HEK293 (cell line): ENCODE measurements at regions not wholly inside any gene's neighbourhood (a gene's known extent, or its start where the extent isn't known, plus 50 kb on each side); places are given as distances from the start of the nearest gene placed in this dataset.
A peak's percentile ranks its signal among the peaks of the same experiment; 100 is the strongest.

ENCODE experiments used
- CTCF ChIA-PET: fragments of 350-600 bp; formaldehyde crosslinking; extraction: SDS; loops from one replicate; lab custom pipeline; 2021; ENCODE audit warnings: antibody characterized with exemption; lab: Yijun Ruan, JAX
- POLR2A ChIA-PET: fragments of 300-600 bp; formaldehyde crosslinking; extraction: SDS; loops from one replicate; lab custom pipeline; 2020; ENCODE audit warnings: antibody characterized with exemption, inconsistent platforms; lab: Yijun Ruan, JAX
- H3K27ac ChIP-seq: fragments of 200-500 bp; sonication (Bioruptor generic); 2 replicates; pipeline ENCODE4 v1.5.1; 2014; ENCODE audit warnings: low read depth, low read length, control low read depth, inconsistent platforms; ENCODE audit errors: extremely low read depth
- H3K36me3 ChIP-seq, 2 experiments: fragments of 200-500 bp in 1 of 2; sonication (Bioruptor generic) in 1 of 2; 1 replicate in 1 of 2; 2 replicates in 1 of 2; pipeline ENCODE4 v1.5.1; 2014 to 2017; ENCODE audit warnings: inconsistent platforms in 2 of 2, low read length in 2 of 2; ENCODE audit not compliant: control insufficient read depth in 2 of 2, insufficient read depth in 1 of 2
- H3K4me1 ChIP-seq: fragments of 200-500 bp; sonication (Bioruptor generic); 2 replicates; pipeline ENCODE4 v1.5.1; 2014; ENCODE audit warnings: mild to moderate bottlenecking, low read length, inconsistent platforms; ENCODE audit not compliant: control insufficient read depth, insufficient read depth
- H3K4me3 ChIP-seq: 2 replicates; pipeline ENCODE4 v1.5.1; 2011; ENCODE audit warnings: low read depth, mild to moderate bottlenecking, control low read depth, low read length, moderate library complexity
- H3K9me3 ChIP-seq: fragments of 200-500 bp; sonication (Bioruptor generic); 2 replicates; pipeline ENCODE4 v1.5.1; 2014; ENCODE audit warnings: low read depth, low read length, inconsistent platforms; ENCODE audit not compliant: control insufficient read depth, insufficient read depth
- HOXC10 ChIP-seq: sonication (generic); formaldehyde crosslinking; IDR thresholded peaks from 2 replicates; pipeline ENCODE4 v1.8.1; 2023; ENCODE audit warnings: mild to moderate bottlenecking, missing genetic modification reagents
- KLF9 ChIP-seq: fragments of 450-650 bp; formaldehyde crosslinking; IDR thresholded peaks from 2 replicates; pipeline ENCODE4 v1.5.1; 2016; ENCODE audit warnings: missing biosample characterization, missing genetic modification characterization, low read depth
- PRDM1 ChIP-seq: fragments of 450-650 bp; formaldehyde crosslinking; IDR thresholded peaks from 2 replicates; pipeline ENCODE4; 2016; ENCODE audit warnings: missing biosample characterization, missing genetic modification characterization
- SETDB1 ChIP-seq: IDR thresholded peaks from one replicate; pipeline ENCODE4 v1.6.1; 2017; ENCODE audit warnings: mild to moderate bottlenecking, low read length, moderate library complexity, mixed read lengths; ENCODE audit not compliant: insufficient read length
- TRIM28 ChIP-seq: IDR thresholded peaks from 2 replicates; pipeline ENCODE4 v1.6.1; 2011; ENCODE audit warnings: low read length, control low read depth, borderline replicate concordance
- ZNF133 ChIP-seq: fragments of 450-650 bp; formaldehyde crosslinking; IDR thresholded peaks from 2 replicates; pipeline ENCODE4 v1.5.1; 2016; ENCODE audit warnings: missing biosample characterization, missing genetic modification characterization
- ZNF138 ChIP-seq: fragments of 450-650 bp; formaldehyde crosslinking; IDR thresholded peaks from 2 replicates; pipeline ENCODE4 v1.5.1; 2016; ENCODE audit warnings: missing biosample characterization, missing genetic modification characterization, borderline replicate concordance
- ZNF140 ChIP-seq: fragments of 450-650 bp; formaldehyde crosslinking; IDR thresholded peaks from 2 replicates; pipeline ENCODE4 v1.5.1; 2016; ENCODE audit warnings: missing biosample characterization, missing genetic modification characterization
- ZNF221 ChIP-seq: fragments of 450-650 bp; formaldehyde crosslinking; IDR thresholded peaks from 2 replicates; pipeline ENCODE4 v1.5.1; 2017; ENCODE audit warnings: missing biosample characterization, missing genetic modification characterization, borderline replicate concordance
- ZNF292 ChIP-seq: fragments of 450-650 bp; formaldehyde crosslinking; IDR thresholded peaks from 2 replicates; pipeline ENCODE4 v1.5.1; 2016; ENCODE audit warnings: low read depth, missing biosample characterization, missing genetic modification characterization, borderline replicate concordance
- ZNF394 ChIP-seq: fragments of 450-650 bp; formaldehyde crosslinking; IDR thresholded peaks from 2 replicates; pipeline ENCODE4 v1.5.1; 2016; ENCODE audit warnings: missing biosample characterization, missing genetic modification characterization, mild to moderate bottlenecking, moderate library complexity, borderline replicate concordance
- ZNF423 ChIP-seq: fragments of 450-650 bp; formaldehyde crosslinking; IDR thresholded peaks from 2 replicates; pipeline ENCODE4 v1.5.1; 2016; ENCODE audit warnings: missing biosample characterization, missing genetic modification characterization
- ZNF514 ChIP-seq: fragments of 450-650 bp; formaldehyde crosslinking; IDR thresholded peaks from 2 replicates; pipeline ENCODE4 v1.5.1; 2016; ENCODE audit warnings: missing biosample characterization, missing genetic modification characterization
- ZNF518A ChIP-seq: fragments of 450-650 bp; formaldehyde crosslinking; conservative IDR thresholded peaks from 2 replicates; pipeline ENCODE4 v1.5.1; 2016; ENCODE audit warnings: low read depth, missing biosample characterization, missing genetic modification characterization
- ZNF529 ChIP-seq: fragments of 450-650 bp; formaldehyde crosslinking; IDR thresholded peaks from 2 replicates; pipeline ENCODE4 v1.5.1; 2017; ENCODE audit warnings: missing genetic modification characterization, missing biosample characterization; ENCODE audit not compliant: insufficient replicate concordance
- ZNF558 ChIP-seq: fragments of 450-650 bp; formaldehyde crosslinking; IDR thresholded peaks from 2 replicates; pipeline ENCODE4 v1.5.1; 2016; ENCODE audit warnings: missing biosample characterization, missing genetic modification characterization
- ZNF580 ChIP-seq: fragments of 450-650 bp; formaldehyde crosslinking; IDR thresholded peaks from 2 replicates; pipeline ENCODE4 v1.5.1; 2016; ENCODE audit warnings: missing biosample characterization, missing genetic modification characterization
- ZNF600 ChIP-seq: fragments of 450-650 bp; formaldehyde crosslinking; IDR thresholded peaks from 2 replicates; pipeline ENCODE4 v1.5.1; 2016; ENCODE audit warnings: missing biosample characterization, missing genetic modification characterization
- ZNF645 ChIP-seq: fragments of 450-650 bp; formaldehyde crosslinking; IDR thresholded peaks from 2 replicates; pipeline ENCODE4; 2016; ENCODE audit warnings: missing biosample characterization, missing genetic modification characterization
- ZNF677 ChIP-seq: fragments of 450-650 bp; IDR thresholded peaks from 2 replicates; pipeline ENCODE4 v1.5.0; 2018; ENCODE audit warnings: missing biosample characterization, mild to moderate bottlenecking, missing genetic modification characterization, moderate library complexity
- ZNF707 ChIP-seq: fragments of 450-650 bp; formaldehyde crosslinking; IDR thresholded peaks from 2 replicates; pipeline ENCODE4 v1.5.1; 2016; ENCODE audit warnings: missing biosample characterization, missing genetic modification characterization
- ZNF777 ChIP-seq: fragments of 450-650 bp; formaldehyde crosslinking; IDR thresholded peaks from 2 replicates; pipeline ENCODE4 v1.5.1; 2017; ENCODE audit warnings: missing biosample characterization, missing genetic modification characterization, borderline replicate concordance
- ZNF837 ChIP-seq: fragments of 450-650 bp; formaldehyde crosslinking; IDR thresholded peaks from 2 replicates; pipeline ENCODE4 v1.5.1; 2016; ENCODE audit warnings: missing biosample characterization, missing genetic modification characterization

- POLR2A ChIA-PET = no interaction called here
- Histone ChIP-seq H3K9me3 (no peaks in the 10 kb centered on the region), H3K27ac (no peak overlapping the region), H3K4me1 (no peaks in the 10 kb centered on the region), H3K4me3 (no peak overlapping the region)
- TF ChIP-seq ZNF423 (tag by site-specific recombination) (no peak), ZNF394 (tag by site-specific recombination) (no peak), ZNF221 (no peak)
- TF ChIP-seq, all 188 proteins: peak for 0
- no peaks in the 10 kb centered on the region for H3K36me3 ChIP-seq
- CTCF ChIA-PET = no interaction called here
Observed at GRCh38 chr10:44164251-44164956, 220.5 kb downstream of the CXCL12 start.

- no peak overlapping the region for H3K27ac ChIP-seq
- no peaks in the 10 kb centered on the region for H3K9me3 ChIP-seq
- no peak overlapping the region for H3K4me3 ChIP-seq
- ChIA-PET POLR2A (no interaction called here), CTCF (no interaction called here)
- H3K4me1 ChIP-seq = no peaks in the 10 kb centered on the region
- TF ChIP-seq HOXC10 (no peak), ZNF600 (no peak), ZNF837 (tag by site-specific recombination) (no peak), ZNF518A (tag by site-specific recombination) (no peak), PRDM1 (no peak), ZNF580 (no peak), ZNF645 (no peak), ZNF677 (tag by site-specific recombination) (no peak), ZNF140 (no peak), ZNF529 (tag by site-specific recombination) (no peak), ZNF707 (no peak), ZNF777 (tag by site-specific recombination) (no peak)
- no peaks in the 10 kb centered on the region for H3K36me3 ChIP-seq
Observed at GRCh38 chr10:44161184-44161583, 223.7 kb downstream of the CXCL12 start.

GRCh38 chr10:44157574-44157973 lies 227.3 kb downstream of the CXCL12 start:
- no peak for TF ChIP-seq TRIM28
- TF ChIP-seq ZNF133 (tag by site-specific recombination) = peak; percentile 87
- TF ChIP-seq SETDB1 = peak; percentile 55
- TF ChIP-seq KLF9 (tag by site-specific recombination) = no peak
- peak; percentile 84; the same call in 1 of the 2 replicates for TF ChIP-seq ZNF558 (tag by site-specific recombination)
- no peak for TF ChIP-seq ZNF514 (tag by site-specific recombination)
- TF ChIP-seq ZNF138 (tag by site-specific recombination) = no peak
- no peak for TF ChIP-seq ZNF292 (tag by site-specific recombination)
- TF ChIP-seq, all 188 proteins: peak for 3
- POLR2A ChIA-PET = no interaction called here
- H3K27ac ChIP-seq = no peak overlapping the region

More at GRCh38 chr10:44157574-44157973, 227.3 kb downstream of the CXCL12 start:
- no peaks in the 10 kb centered on the region for H3K4me1 ChIP-seq
- H3K36me3 ChIP-seq = no peaks in the 10 kb centered on the region
- H3K9me3 ChIP-seq = no peaks in the 10 kb centered on the region
- CTCF ChIA-PET = no interaction called here
- no peak overlapping the region for H3K4me3 ChIP-seq
